Activated CD4-positive, alpha-beta memory T cell treated with anti-CD3 and anti-CD28 coated beads, Interleukin-2, amount 10 ng/mL, durations not matched to agents 7 days and 5 days (primary cell): ENCODE measurements at regions not wholly inside any gene's neighbourhood (a gene's known extent, or its start where the extent isn't known, plus 50 kb on each side); places are given as distances from the start of the nearest gene placed in this dataset.

ENCODE experiments used
- CTCF ChIA-PET: fragments of 350-600 bp; sonication (Branson Sonifier 250); formaldehyde crosslinking; loops from one replicate; lab custom pipeline; 2021; ENCODE audit warnings: antibody characterized with exemption, inconsistent platforms; lab: Charles Lee
- POLR2A ChIA-PET: fragments of 350-600 bp; sonication (Branson Sonifier 250); formaldehyde crosslinking; loops from one replicate; lab custom pipeline; 2021; ENCODE audit warnings: antibody characterized with exemption; lab: Charles Lee
- DNase-seq: peaks from one replicate; pipeline ENCODE4 v3.0.0-alpha.2; 2020
- H3K27ac Mint-ChIP-seq: one replicate; pipeline ENCODE4 v1.8.0; 2021; ENCODE audit warnings: mild to moderate bottlenecking, mixed read lengths
- H3K27me3 Mint-ChIP-seq: one replicate; pipeline ENCODE4 v1.8.0; 2021; ENCODE audit warnings: mixed read lengths
- H3K36me3 Mint-ChIP-seq: one replicate; pipeline ENCODE4 v1.8.0; 2021; ENCODE audit warnings: low read depth, mixed read lengths
- H3K4me1 Mint-ChIP-seq: one replicate; pipeline ENCODE4 v1.8.0; 2021; ENCODE audit warnings: mixed read lengths
- H3K4me3 Mint-ChIP-seq: one replicate; pipeline ENCODE4 v1.8.0; 2021; ENCODE audit warnings: mild to moderate bottlenecking, mixed read lengths
- H3K9me3 Mint-ChIP-seq: one replicate; pipeline ENCODE4 v1.8.0; 2021; ENCODE audit warnings: mixed read lengths

GRCh38 chr12:127268213-127268612, 998.8 kb upstream of the TMEM132C start:
- Mint-ChIP-seq H3K27ac (no peak overlapping the region), H3K27me3 (no peaks in the 10 kb centered on the region), H3K36me3 (no peaks in the 10 kb centered on the region), H3K9me3 (no peaks in the 10 kb centered on the region), H3K4me3 (no peak overlapping the region), H3K4me1 (no peaks in the 10 kb centered on the region)
- ChIA-PET CTCF (no interaction called here), POLR2A (no interaction called here)
- no peak for DNase-seq

GRCh38 chr12:127268706-127269425, 998.1 kb upstream of the TMEM132C start:
- ChIA-PET POLR2A (no interaction called here), CTCF (no interaction called here)
- Mint-ChIP-seq H3K4me3 (no peak overlapping the region), H3K36me3 (no peaks in the 10 kb centered on the region), H3K27ac (no peak overlapping the region), H3K27me3 (no peaks in the 10 kb centered on the region), H3K4me1 (no peaks in the 10 kb centered on the region), H3K9me3 (no peaks in the 10 kb centered on the region)
- DNase-seq, result no peak

GRCh38 chr12:127270193-127270592, 996.8 kb upstream of the TMEM132C start:
- CTCF ChIA-PET, result no interaction called here
- H3K4me1 Mint-ChIP-seq, result no peaks in the 10 kb centered on the region
- H3K36me3 Mint-ChIP-seq, result no peaks in the 10 kb centered on the region
- no peaks in the 10 kb centered on the region for H3K27me3 Mint-ChIP-seq
- H3K9me3 Mint-ChIP-seq, result no peaks in the 10 kb centered on the region
- no peak overlapping the region for H3K4me3 Mint-ChIP-seq
- POLR2A ChIA-PET, result no interaction called here
- H3K27ac Mint-ChIP-seq, result no peak overlapping the region
- DNase-seq, result no peak

- DNase-seq, result no peak
- no peaks in the 10 kb centered on the region for H3K9me3 Mint-ChIP-seq
- no peaks in the 10 kb centered on the region for H3K4me1 Mint-ChIP-seq
- CTCF ChIA-PET, result no interaction called here
- H3K27ac Mint-ChIP-seq, result no peak overlapping the region
- H3K36me3 Mint-ChIP-seq, result no peaks in the 10 kb centered on the region
- POLR2A ChIA-PET, result no interaction called here
- no peak overlapping the region for H3K4me3 Mint-ChIP-seq
- H3K27me3 Mint-ChIP-seq, result no peaks in the 10 kb centered on the region
Measured at GRCh38 chr12:127271776-127272175, 995.2 kb upstream of the TMEM132C start.

GRCh38 chr12:127272864-127273263, 994.1 kb upstream of the TMEM132C start:
- CTCF ChIA-PET, result no interaction called here
- DNase-seq, result no peak
- Mint-ChIP-seq H3K36me3 (no peaks in the 10 kb centered on the region), H3K27me3 (no peaks in the 10 kb centered on the region), H3K4me3 (no peak overlapping the region), H3K4me1 (peaks cover 5% of the 10 kb centered on the region), H3K9me3 (no peaks in the 10 kb centered on the region), H3K27ac (no peak overlapping the region)
- POLR2A ChIA-PET, result no interaction called here

GRCh38 chr12:127273626-127274025, 993.3 kb upstream of the TMEM132C start:
- CTCF ChIA-PET, result no interaction called here
- Mint-ChIP-seq H3K27ac (no peak overlapping the region), H3K36me3 (no peaks in the 10 kb centered on the region), H3K4me3 (no peak overlapping the region), H3K4me1 (peaks cover 6% of the 10 kb centered on the region), H3K27me3 (no peaks in the 10 kb centered on the region), H3K9me3 (no peaks in the 10 kb centered on the region)
- DNase-seq, result no peak
- POLR2A ChIA-PET, result no interaction called here

GRCh38 chr12:127275416-127275815, 991.6 kb upstream of the TMEM132C start:
- Mint-ChIP-seq H3K27ac (no peak overlapping the region), H3K4me3 (no peak overlapping the region), H3K27me3 (no peaks in the 10 kb centered on the region), H3K9me3 (no peaks in the 10 kb centered on the region), H3K36me3 (no peaks in the 10 kb centered on the region), H3K4me1 (peaks cover 6% of the 10 kb centered on the region)
- POLR2A ChIA-PET, result no interaction called here
- CTCF ChIA-PET, result no interaction called here
- no peak for DNase-seq

- no peaks in the 10 kb centered on the region for H3K27me3 Mint-ChIP-seq
- DNase-seq, result no peak
- no peaks in the 10 kb centered on the region for H3K36me3 Mint-ChIP-seq
- no peaks in the 10 kb centered on the region for H3K9me3 Mint-ChIP-seq
- H3K4me1 Mint-ChIP-seq, result peaks cover 8% of the 10 kb centered on the region
- ChIA-PET POLR2A (no interaction called here), CTCF (interaction anchor here (0.7 to 1.7 kb wide), 2 partner anchors 101 to 400 kb away, joined by 3 to 6 read pairs; no protein-coding TSS in a partner anchor)
- no peak overlapping the region for H3K4me3 Mint-ChIP-seq
- H3K27ac Mint-ChIP-seq, result no peak overlapping the region
Measured at GRCh38 chr12:127277882-127278281, 989.1 kb upstream of the TMEM132C start.

- no peaks in the 10 kb centered on the region for H3K9me3 Mint-ChIP-seq
- H3K4me1 Mint-ChIP-seq, result peaks cover 8% of the 10 kb centered on the region
- H3K27me3 Mint-ChIP-seq, result no peaks in the 10 kb centered on the region
- DNase-seq, result no peak
- no peaks in the 10 kb centered on the region for H3K36me3 Mint-ChIP-seq
- ChIA-PET POLR2A (no interaction called here), CTCF (interaction anchor here (0.7 to 3.5 kb wide), 3 partner anchors 100 to 399 kb away, joined by 3 to 14 read pairs (median 6); no protein-coding TSS in a partner anchor)
- no peak overlapping the region for H3K27ac Mint-ChIP-seq
- H3K4me3 Mint-ChIP-seq, result no peak overlapping the region
Measured at GRCh38 chr12:127278351-127278750, 988.6 kb upstream of the TMEM132C start.

- ChIA-PET CTCF (interaction anchor here (0.6 to 3.5 kb wide), 5 partner anchors 13 to 397 kb away, joined by 3 to 14 read pairs (median 7); no protein-coding TSS in a partner anchor), POLR2A (no interaction called here)
- no peak overlapping the region for H3K27ac Mint-ChIP-seq
- no peaks in the 10 kb centered on the region for H3K36me3 Mint-ChIP-seq
- H3K4me3 Mint-ChIP-seq, result no peak overlapping the region
- H3K27me3 Mint-ChIP-seq, result no peaks in the 10 kb centered on the region
- no peaks in the 10 kb centered on the region for H3K9me3 Mint-ChIP-seq
- H3K4me1 Mint-ChIP-seq, result peaks cover 20% of the 10 kb centered on the region
- DNase-seq, result peak; percentile 77
Measured at GRCh38 chr12:127280393-127281275, 986.3 kb upstream of the TMEM132C start.

- CTCF ChIA-PET, result interaction anchor here (0.6 to 2.6 kb wide), 3 partner anchors 10 to 919 kb away, joined by 3 to 9 read pairs (median 7); no protein-coding TSS in a partner anchor
- Mint-ChIP-seq H3K4me1 (peaks cover 15% of the 10 kb centered on the region), H3K36me3 (no peaks in the 10 kb centered on the region)
Measured at GRCh38 chr12:127282786-127283565, 984.0 kb upstream of the TMEM132C start.

GRCh38 chr12:127284021-127284420, 982.9 kb upstream of the TMEM132C start:
- Mint-ChIP-seq H3K4me1 (peaks cover 14% of the 10 kb centered on the region), H3K36me3 (no peaks in the 10 kb centered on the region), H3K4me3 (no peak overlapping the region), H3K9me3 (no peaks in the 10 kb centered on the region), H3K27ac (no peak overlapping the region), H3K27me3 (no peaks in the 10 kb centered on the region)
- no peak for DNase-seq
- ChIA-PET CTCF (interaction anchor here (2.6 kb wide), 1 partner anchor 175 kb away, joined by 9 read pairs; no protein-coding TSS in a partner anchor), POLR2A (no interaction called here)

More at GRCh38 chr12:127282786-127283565, 984.0 kb upstream of the TMEM132C start:
- no peaks in the 10 kb centered on the region for H3K9me3 Mint-ChIP-seq
- H3K4me3 Mint-ChIP-seq, result no peak overlapping the region
- POLR2A ChIA-PET, result no interaction called here
- no peak overlapping the region for H3K27ac Mint-ChIP-seq
- no peak for DNase-seq
- no peaks in the 10 kb centered on the region for H3K27me3 Mint-ChIP-seq
